ENCODE measurements at regions not wholly inside any gene's neighbourhood (a gene's known extent, or its start where the extent isn't known, plus 50 kb on each side); places are given as distances from the start of the nearest gene placed in this dataset.

- no peak overlapping the region for H3K27ac ChIP-seq
- DNase-seq, result no peak
- no peaks in the 10 kb centered on the region for H3K27me3 ChIP-seq
- intact Hi-C loops (cut with DNase I), result no loop called here
- H3K4me1 ChIP-seq, result no peaks in the 10 kb centered on the region
- TF ChIP-seq POLR2A (IDR thresholded peaks at IDR 0.05), result no peak
- no peak for TF ChIP-seq CTCF (IDR thresholded peaks at IDR 0.05)
- no peaks in the 10 kb centered on the region for H3K9me3 ChIP-seq
- no peak overlapping the region for H3K4me3 ChIP-seq (replicated peaks in 1 of 3)
- no peaks in the 10 kb centered on the region for H3K36me3 ChIP-seq
These were observed 323.6 kb downstream of the NFIB start for GRCh38 chr9:13990331-13990730.

GRCh38 chr9:13988944-13989343 is 325.0 kb downstream of the NFIB start:
- no peak for DNase-seq
- WGBS, 2 donors, result 97 to 100% methylated on average over 1 of the region's 1 CpG
- intact Hi-C loops (cut with DNase I), result no loop called here

GRCh38 chr9:13983607-13984006 is 330.3 kb downstream of the NFIB start:
- intact Hi-C loops (cut with DNase I), result no loop called here
- H3K27me3 ChIP-seq, result no peaks in the 10 kb centered on the region
- DNase-seq, result no peak
- no peaks in the 10 kb centered on the region for H3K36me3 ChIP-seq
- 96% methylated on average over 4 of the region's 4 CpGs for WGBS, 2 donors
- no peak overlapping the region for H3K27ac ChIP-seq
- no peaks in the 10 kb centered on the region for H3K9me3 ChIP-seq
- no peak for TF ChIP-seq CTCF (IDR thresholded peaks at IDR 0.05)
- no peak for TF ChIP-seq POLR2A (IDR thresholded peaks at IDR 0.05)
- H3K4me1 ChIP-seq, result no peaks in the 10 kb centered on the region
- no peak overlapping the region for H3K4me3 ChIP-seq (replicated peaks in 1 of 3)

More at GRCh38 chr9:13988944-13989343, 325.0 kb downstream of the NFIB start:
- no peaks in the 10 kb centered on the region for H3K27me3 ChIP-seq
- TF ChIP-seq CTCF (IDR thresholded peaks at IDR 0.05) (no peak), POLR2A (IDR thresholded peaks at IDR 0.05) (no peak)
- no peak overlapping the region for H3K4me3 ChIP-seq (replicated peaks in 1 of 3)
- no peaks in the 10 kb centered on the region for H3K36me3 ChIP-seq
- H3K4me1 ChIP-seq, result no peaks in the 10 kb centered on the region
- H3K9me3 ChIP-seq, result no peaks in the 10 kb centered on the region
- H3K27ac ChIP-seq, result no peak overlapping the region

- Histone ChIP-seq H3K27ac (no peak overlapping the region), H3K4me1 (peaks cover 8 to 14% of the 10 kb centered on the region in 2 donors), H3K27me3 (no peaks in the 10 kb centered on the region), H3K4me3 (replicated peaks in 1 of 3) (no peak overlapping the region), H3K9me3 (no peaks in the 10 kb centered on the region), H3K36me3 (no peaks in the 10 kb centered on the region)
- intact Hi-C loops (cut with DNase I), result no loop called here
- TF ChIP-seq POLR2A (IDR thresholded peaks at IDR 0.05) (no peak), CTCF (IDR thresholded peaks at IDR 0.05) (no peak)
- 44 to 83% methylated on average over 2 of the region's 2 CpGs for WGBS, 2 donors
- DNase-seq, result no peak
These were observed 334.0 kb downstream of the NFIB start for GRCh38 chr9:13979941-13980318.

GRCh38 chr9:13975611-13976290 is 338.2 kb downstream of the NFIB start:
- Histone ChIP-seq H3K27me3 (no peaks in the 10 kb centered on the region), H3K4me1 (peaks cover 40 to 41% of the 10 kb centered on the region in 2 donors), H3K4me3 (replicated peaks in 1 of 3) (no peak overlapping the region), H3K9me3 (no peaks in the 10 kb centered on the region), H3K36me3 (no peaks in the 10 kb centered on the region), H3K27ac (peak overlapping the region in 1 of 3 donors; percentile 10)
- no peak for DNase-seq
- TF ChIP-seq CTCF (IDR thresholded peaks at IDR 0.05), result no peak
- TF ChIP-seq POLR2A (IDR thresholded peaks at IDR 0.05), result no peak
- 88 to 91% methylated on average over 1 of the region's 1 CpG for WGBS, 2 donors
- intact Hi-C loops (cut with DNase I), result no loop called here

Data from thyroid gland (tissue), 4 donors.